ENCODE measurements at regions not wholly inside any gene's neighbourhood (a gene's known extent, or its start where the extent isn't known, plus 50 kb on each side); places are given as distances from the start of the nearest gene placed in this dataset.
A peak's percentile ranks its signal among the peaks of the same experiment; 100 is the strongest.

- TF ChIP-seq CTCF (CRISPR knock-in tag; IDR thresholded peaks at IDR 0.05), result peak; percentile 92
- TF ChIP-seq ZNF746 (CRISPR knock-in tag; IDR thresholded peaks at IDR 0.05), result no peak
- TF ChIP-seq ELF3 (CRISPR knock-in tag; IDR thresholded peaks at IDR 0.05), result peak; percentile 33; the same call in 1 of the 2 replicates
- TF ChIP-seq KAT8 (CRISPR knock-in tag; IDR thresholded peaks at IDR 0.05), result 0 out of 2 replicates have a peak, but pooled peaks have one; percentile 34
Measured at GRCh38 chr12:59149995-59150642, 229.8 kb upstream of the LRIG3 start (continued).

- POLR2A ChIA-PET, result no interaction called here
Measured at GRCh38 chr12:59147791-59148190, 227.5 kb upstream of the LRIG3 start.

More at GRCh38 chr12:59147791-59148190, 227.5 kb upstream of the LRIG3 start:
- H3K4me3 ChIP-seq (replicated peaks in 1 of 3; ENCODE audit: insufficient read depth in 1 of 3, low read depth in 2 of 3, low read length in 3 of 3), result no peak overlapping the region
- no peaks in the 10 kb centered on the region for H3K27me3 ChIP-seq (ENCODE audit: control insufficient read depth in 1 of 2, insufficient read depth in 2 of 2, low read length in 2 of 2)
- H3K4me1 ChIP-seq (ENCODE audit: insufficient read depth, low read length), result no peaks in the 10 kb centered on the region
- BruUV-seq (replicated peaks), result no TSS peak
- no peak for DNase-seq (ENCODE audit: low spot score)
- 0% methylated on average over 1 of the region's 1 CpG for WGBS (ENCODE audit: low lambda C conversion rate)
- in situ Hi-C loops (cut with HindIII; ENCODE audit: extremely low pct_ligation_motif_present, low pct_unique_long_range_greater_than_20kb) (no loop called here), intact Hi-C loops (cut with micrococcal nuclease; ENCODE audit: unreplicated experiment) (no loop called here)
- no peak for FAIRE-seq
- H4K20me1 ChIP-seq (ENCODE audit: insufficient read depth, low read length), result no peaks in the 10 kb centered on the region
- H2AFZ ChIP-seq (ENCODE audit: low read length), result no peak overlapping the region
- no peaks in the 10 kb centered on the region for H3K36me3 ChIP-seq (replicated peaks in 1 of 2; ENCODE audit: control insufficient read depth in 1 of 2, insufficient read depth in 2 of 2, low read length in 2 of 2)
- no peak overlapping the region for H3K9ac ChIP-seq (ENCODE audit: insufficient read depth, low read depth, low read length)
- TF ChIP-seq ZNF326 (CRISPR knock-in tag; IDR thresholded peaks at IDR 0.05; ENCODE audit: borderline replicate concordance), result no peak
- TF ChIP-seq, protein P1, sequence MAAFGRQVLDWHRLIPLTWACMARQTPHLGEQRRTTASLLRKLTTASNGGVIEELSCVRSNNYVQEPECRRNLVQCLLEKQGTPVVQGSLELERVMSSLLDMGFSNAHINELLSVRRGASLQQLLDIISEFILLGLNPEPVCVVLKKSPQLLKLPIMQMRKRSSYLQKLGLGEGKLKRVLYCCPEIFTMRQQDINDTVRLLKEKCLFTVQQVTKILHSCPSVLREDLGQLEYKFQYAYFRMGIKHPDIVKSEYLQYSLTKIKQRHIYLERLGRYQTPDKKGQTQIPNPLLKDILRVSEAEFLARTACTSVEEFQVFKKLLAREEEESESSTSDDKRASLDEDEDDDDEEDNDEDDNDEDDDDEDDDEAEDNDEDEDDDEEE (CRISPR knock-in tag; IDR thresholded peaks at IDR 0.05), result no peak
- TF ChIP-seq, protein P2, sequence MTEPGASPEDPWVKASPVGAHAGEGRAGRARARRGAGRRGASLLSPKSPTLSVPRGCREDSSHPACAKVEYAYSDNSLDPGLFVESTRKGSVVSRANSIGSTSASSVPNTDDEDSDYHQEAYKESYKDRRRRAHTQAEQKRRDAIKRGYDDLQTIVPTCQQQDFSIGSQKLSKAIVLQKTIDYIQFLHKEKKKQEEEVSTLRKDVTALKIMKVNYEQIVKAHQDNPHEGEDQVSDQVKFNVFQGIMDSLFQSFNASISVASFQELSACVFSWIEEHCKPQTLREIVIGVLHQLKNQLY (CRISPR knock-in tag; IDR thresholded peaks at IDR 0.05), result no peak
- TF ChIP-seq GFI1 (CRISPR knock-in tag; IDR thresholded peaks at IDR 0.05; ENCODE audit: borderline replicate concordance), result no peak
- TF ChIP-seq ZNF776 (CRISPR knock-in tag; IDR thresholded peaks at IDR 0.05), result no peak
- no peak for TF ChIP-seq CEBPB (IDR thresholded peaks at IDR 0.05; ENCODE audit: borderline replicate concordance, low read depth, low read length)
- TF ChIP-seq CHCHD3 (CRISPR knock-in tag; IDR thresholded peaks at IDR 0.05), result no peak
- no peak for TF ChIP-seq CEBPG (CRISPR knock-in tag; IDR thresholded peaks at IDR 0.05)
- no peak for ATAC-seq
- CTCF ChIA-PET (ENCODE audit: low intra/inter-chr PET ratio, low total read pairs), result interaction anchor here (3.0 kb wide), 1 partner anchor 607 kb away, joined by 43 read pairs; no protein-coding TSS in a partner anchor
- H3K27ac ChIP-seq (ENCODE audit: extremely low read length, insufficient read depth, low read length), result no peak overlapping the region
- no peaks in the 10 kb centered on the region for H3K9me3 ChIP-seq (ENCODE audit: low read length)
- H3K4me2 ChIP-seq (ENCODE audit: low read depth, low read length), result no peak overlapping the region
- H3K79me2 ChIP-seq (ENCODE audit: insufficient read depth, low read length), result no peaks in the 10 kb centered on the region

All from HepG2 (cell line).